KBM-7 (cell line): ENCODE measurements at regions not wholly inside any gene's neighbourhood (a gene's known extent, or its start where the extent isn't known, plus 50 kb on each side); places are given as distances from the start of the nearest gene placed in this dataset.

Experiments
- DNase-seq: peaks from one replicate; pipeline ENCODE4 v3.0.0-alpha.2; 2015
- in situ Hi-C: fragments of 300-500 bp; cut with MboI; formaldehyde crosslinking; loops from 2 replicates; pipeline ENCODE4 v1.14.3; 2020; ENCODE audit warnings: low sequenced_read_pairs, low pct_unique_long_range_greater_than_20kb, mixed read lengths

- in situ Hi-C loops = no loop called here
- DNase-seq = no peak
Measured at GRCh38 chr1:218665221-218665620, 320.1 kb downstream of the TGFB2 start.

GRCh38 chr1:218666263-218666662 is 321.1 kb downstream of the TGFB2 start:
- in situ Hi-C loops = no loop called here
- no peak for DNase-seq

- no peak for DNase-seq
- in situ Hi-C loops = no loop called here
Measured at GRCh38 chr1:218667781-218668516, 322.8 kb downstream of the TGFB2 start.

- in situ Hi-C loops = no loop called here
- DNase-seq = no peak
Measured at GRCh38 chr1:218669431-218669830, 324.3 kb downstream of the TGFB2 start.

- no peak for DNase-seq
- in situ Hi-C loops = no loop called here
Measured at GRCh38 chr1:218670875-218671274, 325.7 kb downstream of the TGFB2 start.

- no peak for DNase-seq
- in situ Hi-C loops = no loop called here
Measured at GRCh38 chr1:218671573-218671972, 326.4 kb downstream of the TGFB2 start.

- in situ Hi-C loops = no loop called here
- no peak for DNase-seq
Measured at GRCh38 chr1:218673170-218673569, 328.0 kb downstream of the TGFB2 start.

- in situ Hi-C loops = no loop called here
- peak; percentile 1 for DNase-seq
Measured at GRCh38 chr1:218674280-218674773, 329.2 kb downstream of the TGFB2 start.

- in situ Hi-C loops = no loop called here
Measured at GRCh38 chr1:218677026-218677425, 331.9 kb downstream of the TGFB2 start.

GRCh38 chr1:218679391-218679790 is 334.3 kb downstream of the TGFB2 start:
- in situ Hi-C loops = no loop called here

More at GRCh38 chr1:218677026-218677425, 331.9 kb downstream of the TGFB2 start:
- DNase-seq = no peak

GRCh38 chr1:218679988-218680748 is 335.0 kb downstream of the TGFB2 start:
- DNase-seq = no peak
- in situ Hi-C loops = no loop called here

More at GRCh38 chr1:218679391-218679790, 334.3 kb downstream of the TGFB2 start:
- no peak for DNase-seq

GRCh38 chr1:218683242-218683641 is 338.1 kb downstream of the TGFB2 start:
- in situ Hi-C loops = no loop called here
- DNase-seq = no peak

- in situ Hi-C loops = no loop called here
- no peak for DNase-seq
Measured at GRCh38 chr1:218686258-218686657, 341.1 kb downstream of the TGFB2 start.

GRCh38 chr1:218686761-218687160 is 341.6 kb downstream of the TGFB2 start:
- in situ Hi-C loops = no loop called here

GRCh38 chr1:218692808-218693207 is 347.7 kb downstream of the TGFB2 start:
- no peak for DNase-seq
- in situ Hi-C loops = no loop called here

More at GRCh38 chr1:218686761-218687160, 341.6 kb downstream of the TGFB2 start:
- no peak for DNase-seq

GRCh38 chr1:218693599-218693998 is 348.5 kb downstream of the TGFB2 start:
- in situ Hi-C loops = no loop called here

GRCh38 chr1:218694085-218694484 is 348.9 kb downstream of the TGFB2 start:
- no peak for DNase-seq
- in situ Hi-C loops = no loop called here

More at GRCh38 chr1:218693599-218693998, 348.5 kb downstream of the TGFB2 start:
- no peak for DNase-seq

GRCh38 chr1:218694636-218695035 is 349.5 kb downstream of the TGFB2 start:
- in situ Hi-C loops = no loop called here
- no peak for DNase-seq

- in situ Hi-C loops = no loop called here
Measured at GRCh38 chr1:218695525-218695924, 350.4 kb downstream of the TGFB2 start.

GRCh38 chr1:218698141-218698540 is 353.0 kb downstream of the TGFB2 start:
- DNase-seq = no peak
- in situ Hi-C loops = no loop called here

More at GRCh38 chr1:218695525-218695924, 350.4 kb downstream of the TGFB2 start:
- no peak for DNase-seq
